ENCODE measurements at regions not wholly inside any gene's neighbourhood (a gene's known extent, or its start where the extent isn't known, plus 50 kb on each side); places are given as distances from the start of the nearest gene placed in this dataset.

DNA sequence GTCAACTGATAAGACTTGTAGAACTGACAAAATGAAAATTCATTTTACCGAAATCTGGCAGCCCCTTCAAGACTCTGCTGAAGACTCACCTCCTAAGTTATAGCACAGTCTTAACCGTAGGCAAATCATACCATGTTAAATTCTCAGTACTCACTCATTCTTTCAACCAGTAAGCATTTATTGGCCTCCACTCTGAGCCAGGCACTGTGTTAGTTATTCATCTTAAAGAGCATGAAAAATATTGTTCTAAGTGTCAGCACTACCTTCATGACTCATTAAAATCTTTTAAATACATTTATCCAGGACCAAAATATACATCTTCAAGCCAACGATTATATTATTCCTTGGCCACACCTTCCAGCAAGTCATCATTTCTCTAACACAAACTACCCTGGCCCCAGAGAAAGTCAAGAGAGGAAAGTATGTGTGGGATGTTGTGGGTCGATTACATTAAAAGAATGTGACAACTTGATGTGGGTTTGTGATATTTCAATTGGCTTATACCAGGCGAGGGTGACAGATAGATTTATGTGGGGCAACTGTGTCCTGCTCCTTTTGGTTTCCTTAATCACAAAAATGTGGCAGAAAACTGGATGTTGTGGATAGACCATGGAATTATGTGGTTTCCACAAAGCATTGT is 55.0 kb downstream of the TMEM30B start:
- no peak overlapping the region for H2AFZ ChIP-seq
- Mint-ChIP-seq H3K36me3 (ENCODE audit: low read depth) (no peaks in the 10 kb centered on the region), H3K27me3 (ENCODE audit: insufficient read depth, low read depth, poor library complexity) (no peaks in the 10 kb centered on the region), H3K27ac (no peak overlapping the region), H3K9me3 (no peaks in the 10 kb centered on the region), H3K4me1 (peaks cover 30% of the 10 kb centered on the region), H3K4me3 (no peak overlapping the region)
- no peak overlapping the region for H3K4me3 ChIP-seq
- H3K36me3 ChIP-seq (ENCODE audit: insufficient read depth), result no peaks in the 10 kb centered on the region
- H3K4me2 ChIP-seq, result no peak overlapping the region
- no peak overlapping the region for H3K27ac ChIP-seq (ENCODE audit: low read depth)
- TF ChIP-seq, protein P1, sequence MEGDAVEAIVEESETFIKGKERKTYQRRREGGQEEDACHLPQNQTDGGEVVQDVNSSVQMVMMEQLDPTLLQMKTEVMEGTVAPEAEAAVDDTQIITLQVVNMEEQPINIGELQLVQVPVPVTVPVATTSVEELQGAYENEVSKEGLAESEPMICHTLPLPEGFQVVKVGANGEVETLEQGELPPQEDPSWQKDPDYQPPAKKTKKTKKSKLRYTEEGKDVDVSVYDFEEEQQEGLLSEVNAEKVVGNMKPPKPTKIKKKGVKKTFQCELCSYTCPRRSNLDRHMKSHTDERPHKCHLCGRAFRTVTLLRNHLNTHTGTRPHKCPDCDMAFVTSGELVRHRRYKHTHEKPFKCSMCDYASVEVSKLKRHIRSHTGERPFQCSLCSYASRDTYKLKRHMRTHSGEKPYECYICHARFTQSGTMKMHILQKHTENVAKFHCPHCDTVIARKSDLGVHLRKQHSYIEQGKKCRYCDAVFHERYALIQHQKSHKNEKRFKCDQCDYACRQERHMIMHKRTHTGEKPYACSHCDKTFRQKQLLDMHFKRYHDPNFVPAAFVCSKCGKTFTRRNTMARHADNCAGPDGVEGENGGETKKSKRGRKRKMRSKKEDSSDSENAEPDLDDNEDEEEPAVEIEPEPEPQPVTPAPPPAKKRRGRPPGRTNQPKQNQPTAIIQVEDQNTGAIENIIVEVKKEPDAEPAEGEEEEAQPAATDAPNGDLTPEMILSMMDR (conservative IDR thresholded peaks at IDR 0.05; ENCODE audit: low read depth in 2 of 2), result no peak
- TF ChIP-seq STAT1 (IDR thresholded peaks at IDR 0.05; ENCODE audit: unreplicated experiment) (no peak), ZNF331 (CRISPR knock-in tag; IDR thresholded peaks at IDR 0.05; ENCODE audit: low read depth) (no peak), EZH2 (IDR thresholded peaks at IDR 0.05; ENCODE audit: low read depth, unreplicated experiment) (no peak), POLR2AphosphoS5 (IDR thresholded peaks at IDR 0.05; ENCODE audit: low read depth) (no peak), CREB1 (CRISPR knock-in tag; IDR thresholded peaks at IDR 0.05; ENCODE audit: low read depth) (no peak), NANOG (IDR thresholded peaks at IDR 0.05; ENCODE audit: borderline replicate concordance) (no peak), JUNB (IDR thresholded peaks at IDR 0.05; ENCODE audit: unreplicated experiment) (no peak), ZNF114 (CRISPR knock-in tag; IDR thresholded peaks at IDR 0.05) (no peak), EZH2phosphoT487 (IDR thresholded peaks at IDR 0.05; ENCODE audit: unreplicated experiment) (no peak)
- TF ChIP-seq, protein P2, sequence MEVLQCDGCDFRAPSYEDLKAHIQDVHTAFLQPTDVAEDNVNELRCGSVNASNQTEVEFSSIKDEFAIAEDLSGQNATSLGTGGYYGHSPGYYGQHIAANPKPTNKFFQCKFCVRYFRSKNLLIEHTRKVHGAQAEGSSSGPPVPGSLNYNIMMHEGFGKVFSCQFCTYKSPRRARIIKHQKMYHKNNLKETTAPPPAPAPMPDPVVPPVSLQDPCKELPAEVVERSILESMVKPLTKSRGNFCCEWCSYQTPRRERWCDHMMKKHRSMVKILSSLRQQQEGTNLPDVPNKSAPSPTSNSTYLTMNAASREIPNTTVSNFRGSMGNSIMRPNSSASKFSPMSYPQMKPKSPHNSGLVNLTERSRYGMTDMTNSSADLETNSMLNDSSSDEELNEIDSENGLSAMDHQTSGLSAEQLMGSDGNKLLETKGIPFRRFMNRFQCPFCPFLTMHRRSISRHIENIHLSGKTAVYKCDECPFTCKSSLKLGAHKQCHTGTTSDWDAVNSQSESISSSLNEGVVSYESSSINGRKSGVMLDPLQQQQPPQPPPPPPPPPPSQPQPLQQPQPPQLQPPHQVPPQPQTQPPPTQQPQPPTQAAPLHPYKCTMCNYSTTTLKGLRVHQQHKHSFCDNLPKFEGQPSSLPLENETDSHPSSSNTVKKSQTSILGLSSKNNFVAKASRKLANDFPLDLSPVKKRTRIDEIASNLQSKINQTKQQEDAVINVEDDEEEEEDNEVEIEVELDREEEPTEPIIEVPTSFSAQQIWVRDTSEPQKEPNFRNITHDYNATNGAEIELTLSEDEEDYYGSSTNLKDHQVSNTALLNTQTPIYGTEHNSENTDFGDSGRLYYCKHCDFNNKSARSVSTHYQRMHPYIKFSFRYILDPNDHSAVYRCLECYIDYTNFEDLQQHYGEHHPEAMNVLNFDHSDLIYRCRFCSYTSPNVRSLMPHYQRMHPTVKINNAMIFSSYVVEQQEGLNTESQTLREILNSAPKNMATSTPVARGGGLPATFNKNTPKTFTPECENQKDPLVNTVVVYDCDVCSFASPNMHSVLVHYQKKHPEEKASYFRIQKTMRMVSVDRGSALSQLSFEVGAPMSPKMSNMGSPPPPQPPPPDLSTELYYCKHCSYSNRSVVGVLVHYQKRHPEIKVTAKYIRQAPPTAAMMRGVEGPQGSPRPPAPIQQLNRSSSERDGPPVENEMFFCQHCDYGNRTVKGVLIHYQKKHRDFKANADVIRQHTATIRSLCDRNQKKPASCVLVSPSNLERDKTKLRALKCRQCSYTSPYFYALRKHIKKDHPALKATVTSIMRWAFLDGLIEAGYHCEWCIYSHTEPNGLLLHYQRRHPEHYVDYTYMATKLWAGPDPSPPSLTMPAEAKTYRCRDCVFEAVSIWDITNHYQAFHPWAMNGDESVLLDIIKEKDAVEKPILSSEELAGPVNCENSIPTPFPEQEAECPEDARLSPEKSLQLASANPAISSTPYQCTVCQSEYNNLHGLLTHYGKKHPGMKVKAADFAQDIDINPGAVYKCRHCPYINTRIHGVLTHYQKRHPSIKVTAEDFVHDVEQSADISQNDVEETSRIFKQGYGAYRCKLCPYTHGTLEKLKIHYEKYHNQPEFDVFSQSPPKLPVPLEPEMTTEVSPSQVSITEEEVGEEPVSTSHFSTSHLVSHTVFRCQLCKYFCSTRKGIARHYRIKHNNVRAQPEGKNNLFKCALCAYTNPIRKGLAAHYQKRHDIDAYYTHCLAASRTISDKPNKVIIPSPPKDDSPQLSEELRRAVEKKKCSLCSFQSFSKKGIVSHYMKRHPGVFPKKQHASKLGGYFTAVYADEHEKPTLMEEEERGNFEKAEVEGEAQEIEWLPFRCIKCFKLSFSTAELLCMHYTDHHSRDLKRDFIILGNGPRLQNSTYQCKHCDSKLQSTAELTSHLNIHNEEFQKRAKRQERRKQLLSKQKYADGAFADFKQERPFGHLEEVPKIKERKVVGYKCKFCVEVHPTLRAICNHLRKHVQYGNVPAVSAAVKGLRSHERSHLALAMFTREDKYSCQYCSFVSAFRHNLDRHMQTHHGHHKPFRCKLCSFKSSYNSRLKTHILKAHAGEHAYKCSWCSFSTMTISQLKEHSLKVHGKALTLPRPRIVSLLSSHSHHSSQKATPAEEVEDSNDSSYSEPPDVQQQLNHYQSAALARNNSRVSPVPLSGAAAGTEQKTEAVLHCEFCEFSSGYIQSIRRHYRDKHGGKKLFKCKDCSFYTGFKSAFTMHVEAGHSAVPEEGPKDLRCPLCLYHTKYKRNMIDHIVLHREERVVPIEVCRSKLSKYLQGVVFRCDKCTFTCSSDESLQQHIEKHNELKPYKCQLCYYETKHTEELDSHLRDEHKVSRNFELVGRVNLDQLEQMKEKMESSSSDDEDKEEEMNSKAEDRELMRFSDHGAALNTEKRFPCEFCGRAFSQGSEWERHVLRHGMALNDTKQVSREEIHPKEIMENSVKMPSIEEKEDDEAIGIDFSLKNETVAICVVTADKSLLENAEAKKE (CRISPR knock-in tag; IDR thresholded peaks at IDR 0.05), result no peak
- TF ChIP-seq, protein P3, sequence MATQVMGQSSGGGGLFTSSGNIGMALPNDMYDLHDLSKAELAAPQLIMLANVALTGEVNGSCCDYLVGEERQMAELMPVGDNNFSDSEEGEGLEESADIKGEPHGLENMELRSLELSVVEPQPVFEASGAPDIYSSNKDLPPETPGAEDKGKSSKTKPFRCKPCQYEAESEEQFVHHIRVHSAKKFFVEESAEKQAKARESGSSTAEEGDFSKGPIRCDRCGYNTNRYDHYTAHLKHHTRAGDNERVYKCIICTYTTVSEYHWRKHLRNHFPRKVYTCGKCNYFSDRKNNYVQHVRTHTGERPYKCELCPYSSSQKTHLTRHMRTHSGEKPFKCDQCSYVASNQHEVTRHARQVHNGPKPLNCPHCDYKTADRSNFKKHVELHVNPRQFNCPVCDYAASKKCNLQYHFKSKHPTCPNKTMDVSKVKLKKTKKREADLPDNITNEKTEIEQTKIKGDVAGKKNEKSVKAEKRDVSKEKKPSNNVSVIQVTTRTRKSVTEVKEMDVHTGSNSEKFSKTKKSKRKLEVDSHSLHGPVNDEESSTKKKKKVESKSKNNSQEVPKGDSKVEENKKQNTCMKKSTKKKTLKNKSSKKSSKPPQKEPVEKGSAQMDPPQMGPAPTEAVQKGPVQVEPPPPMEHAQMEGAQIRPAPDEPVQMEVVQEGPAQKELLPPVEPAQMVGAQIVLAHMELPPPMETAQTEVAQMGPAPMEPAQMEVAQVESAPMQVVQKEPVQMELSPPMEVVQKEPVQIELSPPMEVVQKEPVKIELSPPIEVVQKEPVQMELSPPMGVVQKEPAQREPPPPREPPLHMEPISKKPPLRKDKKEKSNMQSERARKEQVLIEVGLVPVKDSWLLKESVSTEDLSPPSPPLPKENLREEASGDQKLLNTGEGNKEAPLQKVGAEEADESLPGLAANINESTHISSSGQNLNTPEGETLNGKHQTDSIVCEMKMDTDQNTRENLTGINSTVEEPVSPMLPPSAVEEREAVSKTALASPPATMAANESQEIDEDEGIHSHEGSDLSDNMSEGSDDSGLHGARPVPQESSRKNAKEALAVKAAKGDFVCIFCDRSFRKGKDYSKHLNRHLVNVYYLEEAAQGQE (IDR thresholded peaks at IDR 0.05; ENCODE audit: unreplicated experiment), result no peak
- TF ChIP-seq, protein P4, sequence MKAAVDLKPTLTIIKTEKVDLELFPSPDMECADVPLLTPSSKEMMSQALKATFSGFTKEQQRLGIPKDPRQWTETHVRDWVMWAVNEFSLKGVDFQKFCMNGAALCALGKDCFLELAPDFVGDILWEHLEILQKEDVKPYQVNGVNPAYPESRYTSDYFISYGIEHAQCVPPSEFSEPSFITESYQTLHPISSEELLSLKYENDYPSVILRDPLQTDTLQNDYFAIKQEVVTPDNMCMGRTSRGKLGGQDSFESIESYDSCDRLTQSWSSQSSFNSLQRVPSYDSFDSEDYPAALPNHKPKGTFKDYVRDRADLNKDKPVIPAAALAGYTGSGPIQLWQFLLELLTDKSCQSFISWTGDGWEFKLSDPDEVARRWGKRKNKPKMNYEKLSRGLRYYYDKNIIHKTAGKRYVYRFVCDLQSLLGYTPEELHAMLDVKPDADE (IDR thresholded peaks at IDR 0.05), result no peak
- H4K20me1 ChIP-seq (replicated peaks; ENCODE audit: insufficient read depth), result no peaks in the 10 kb centered on the region
- peaks cover 20% of the 10 kb centered on the region for H3K4me1 ChIP-seq (ENCODE audit: insufficient read depth)
- H3K27me3 ChIP-seq (ENCODE audit: insufficient read depth), result no peaks in the 10 kb centered on the region
- DNase-seq (ENCODE audit: low spot score) (no peak), ATAC-seq (no peak)
- no peaks in the 10 kb centered on the region for H3F3A ChIP-seq (replicated peaks; ENCODE audit: low read depth)
- H3K79me2 ChIP-seq (replicated peaks; ENCODE audit: insufficient read depth), result no peaks in the 10 kb centered on the region
- 0 out of 2 replicates have a peak, but pooled peaks cover 3% of the 10 kb centered on the region for H3K9me2 ChIP-seq (ENCODE audit: insufficient read depth)

Measured in GM23338 (cell line).